ENCODE measurements at regions not wholly inside any gene's neighbourhood (a gene's known extent, or its start where the extent isn't known, plus 50 kb on each side); places are given as distances from the start of the nearest gene placed in this dataset.

- Histone ChIP-seq H3K4me3 (no peak overlapping the region), H3K9me2 (ENCODE audit: insufficient read depth) (no peaks in the 10 kb centered on the region), H3K27me3 (ENCODE audit: insufficient read depth, low read depth) (no peaks in the 10 kb centered on the region), H3K79me2 (ENCODE audit: low read depth) (no peaks in the 10 kb centered on the region), H3F3A (ENCODE audit: insufficient read depth, low read depth) (no peaks in the 10 kb centered on the region), H4K20me1 (ENCODE audit: insufficient read depth) (no peaks in the 10 kb centered on the region), H3K27ac (no peak overlapping the region), H3K4me1 (replicated peaks; ENCODE audit: insufficient read depth) (no peaks in the 10 kb centered on the region), H3K4me2 (no peak overlapping the region), H3K36me3 (ENCODE audit: low read depth) (no peaks in the 10 kb centered on the region), H3K9me3 (ENCODE audit: insufficient read depth, low read depth) (no peaks in the 10 kb centered on the region), H2AFZ (peak overlapping the region; percentile 40; the same call in 1 of the 2 replicates)
- POLR2A ChIA-PET (ENCODE audit: unreplicated experiment), result no interaction called here
- no peak for DNase-seq
- BruUV-seq (replicated peaks), result no TSS peak
- TF ChIP-seq CTCF (conservative IDR thresholded peaks at IDR 0.05) (no peak), EZH2 (IDR thresholded peaks at IDR 0.05; ENCODE audit: low read depth) (no peak)
- CTCF ChIA-PET, result no interaction called here
- intact Hi-C loops (cut with micrococcal nuclease; ENCODE audit: unreplicated experiment), result no loop called here
Measured at GRCh38 chr6:141744194-141744925, 388.4 kb upstream of the GJE1 start.

GRCh38 chr6:141736104-141736503 is 396.6 kb upstream of the GJE1 start:
- TF ChIP-seq CTCF (conservative IDR thresholded peaks at IDR 0.05), result no peak
- Histone ChIP-seq H3K9me2 (ENCODE audit: insufficient read depth) (no peaks in the 10 kb centered on the region), H3K27ac (no peak overlapping the region), H3K27me3 (ENCODE audit: insufficient read depth, low read depth) (no peaks in the 10 kb centered on the region), H4K20me1 (ENCODE audit: insufficient read depth) (no peaks in the 10 kb centered on the region), H3K36me3 (ENCODE audit: low read depth) (no peaks in the 10 kb centered on the region), H3K9me3 (ENCODE audit: insufficient read depth, low read depth) (no peaks in the 10 kb centered on the region), H3F3A (ENCODE audit: insufficient read depth, low read depth) (no peaks in the 10 kb centered on the region), H3K4me3 (no peak overlapping the region), H3K79me2 (ENCODE audit: low read depth) (no peaks in the 10 kb centered on the region), H3K4me1 (replicated peaks; ENCODE audit: insufficient read depth) (no peaks in the 10 kb centered on the region), H3K4me2 (no peak overlapping the region), H2AFZ (peak overlapping the region; percentile 45; the same call in 1 of the 2 replicates)
- intact Hi-C loops (cut with micrococcal nuclease; ENCODE audit: unreplicated experiment), result no loop called here
- DNase-seq, result no peak
- ChIA-PET CTCF (no interaction called here), POLR2A (ENCODE audit: unreplicated experiment) (no interaction called here)
- BruUV-seq (replicated peaks), result no TSS peak

GRCh38 chr6:141735126-141735525 is 397.6 kb upstream of the GJE1 start:
- no peak for TF ChIP-seq EZH2 (IDR thresholded peaks at IDR 0.05; ENCODE audit: low read depth)
- no peak for TF ChIP-seq CTCF (conservative IDR thresholded peaks at IDR 0.05)

More at GRCh38 chr6:141735126-141735525, 397.6 kb upstream of the GJE1 start:
- no peaks in the 10 kb centered on the region for H3K79me2 ChIP-seq (ENCODE audit: low read depth)
- ChIA-PET CTCF (no interaction called here), POLR2A (ENCODE audit: unreplicated experiment) (no interaction called here)
- H3K4me3 ChIP-seq, result no peak overlapping the region
- H3K4me2 ChIP-seq, result no peak overlapping the region
- no peaks in the 10 kb centered on the region for H4K20me1 ChIP-seq (ENCODE audit: insufficient read depth)
- no peak overlapping the region for H2AFZ ChIP-seq
- no peaks in the 10 kb centered on the region for H3F3A ChIP-seq (ENCODE audit: insufficient read depth, low read depth)
- no peak for DNase-seq
- intact Hi-C loops (cut with micrococcal nuclease; ENCODE audit: unreplicated experiment), result no loop called here
- no TSS peak for BruUV-seq (replicated peaks)
- no peaks in the 10 kb centered on the region for H3K9me2 ChIP-seq (ENCODE audit: insufficient read depth)
- H3K4me1 ChIP-seq (replicated peaks; ENCODE audit: insufficient read depth), result no peaks in the 10 kb centered on the region
- no peak overlapping the region for H3K27ac ChIP-seq
- no peaks in the 10 kb centered on the region for H3K9me3 ChIP-seq (ENCODE audit: insufficient read depth, low read depth)
- no peaks in the 10 kb centered on the region for H3K27me3 ChIP-seq (ENCODE audit: insufficient read depth, low read depth)
- no peaks in the 10 kb centered on the region for H3K36me3 ChIP-seq (ENCODE audit: low read depth)

Measured in PC-9 (cell line).